ENCODE measurements at regions not wholly inside any gene's neighbourhood (a gene's known extent, or its start where the extent isn't known, plus 50 kb on each side); places are given as distances from the start of the nearest gene placed in this dataset.

DNA sequence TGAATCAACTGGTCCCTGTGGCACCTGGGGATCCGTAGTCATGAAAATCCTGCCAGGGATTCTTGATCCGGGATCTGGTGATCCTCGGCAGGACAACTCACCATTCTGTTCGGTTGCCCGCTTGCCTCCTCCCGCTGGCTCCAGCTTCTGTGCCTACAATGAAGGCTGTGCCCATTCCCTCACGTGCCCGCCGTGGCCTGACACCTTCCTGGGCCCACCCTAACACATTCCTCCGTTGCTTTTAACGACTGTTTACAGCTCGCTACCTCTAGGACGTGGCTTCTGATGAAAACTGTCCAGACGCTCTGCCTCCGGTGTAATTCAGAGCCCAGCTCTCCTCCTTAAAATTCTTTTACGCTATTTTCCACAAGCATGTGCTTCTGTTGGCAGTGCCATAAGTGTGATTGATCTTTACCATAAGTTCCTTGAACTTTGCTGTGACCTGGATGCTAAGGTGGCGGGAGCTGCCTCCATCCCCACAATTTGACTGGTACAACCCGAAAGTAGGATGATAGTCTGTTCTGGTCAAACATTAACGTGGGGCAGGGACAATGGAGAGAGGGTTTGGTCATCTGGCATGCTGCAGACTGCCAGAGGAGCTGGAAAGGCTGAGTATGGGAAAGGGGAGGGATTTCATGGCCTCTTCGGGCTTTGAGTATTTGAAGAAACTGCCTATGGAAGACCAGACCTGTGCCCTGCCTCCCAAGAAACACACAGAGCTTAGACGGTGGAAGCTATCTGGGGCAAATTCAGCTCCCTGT lies 206.8 kb upstream of the TNP1 start:
- Histone ChIP-seq H3K4me1 (ENCODE audit: control insufficient read depth, extremely low read depth, insufficient read depth, low read length) (no peaks in the 10 kb centered on the region), H3K9ac (ENCODE audit: control insufficient read depth, extremely low read depth, insufficient read depth, low read length) (no peak overlapping the region), H3K27me3 (ENCODE audit: control insufficient read depth, extremely low read depth, insufficient read depth, low read length) (no peaks in the 10 kb centered on the region), H3K79me2 (ENCODE audit: control insufficient read depth, insufficient read depth, low read length) (no peaks in the 10 kb centered on the region), H4K20me1 (ENCODE audit: control insufficient read depth, extremely low read depth, insufficient read depth, low read length) (no peaks in the 10 kb centered on the region), H3K9me1 (ENCODE audit: control insufficient read depth, extremely low read depth, insufficient read depth, low read length) (no peaks in the 10 kb centered on the region), H3K27ac (ENCODE audit: control insufficient read depth, insufficient read depth, low read length) (no peak overlapping the region), H3K4me3 (ENCODE audit: control insufficient read depth in 2 of 3, extremely low read depth in 1 of 3, insufficient read depth in 2 of 3, low read depth in 1 of 3, low read length in 3 of 3) (no peak overlapping the region), H3K36me3 (ENCODE audit: control insufficient read depth in 2 of 2, extremely low read depth in 1 of 2, insufficient read depth in 2 of 2, low read length in 2 of 2) (no peaks in the 10 kb centered on the region), H3K9me3 (ENCODE audit: control insufficient read depth, low read depth, low read length) (peaks cover 2% of the 10 kb centered on the region), H3K4me2 (ENCODE audit: control insufficient read depth, extremely low read depth, insufficient read depth, low read depth, low read length) (no peak overlapping the region), H2AFZ (ENCODE audit: control insufficient read depth, low read length) (no peak overlapping the region)
- dilution Hi-C loops (cut with MboI; ENCODE audit: extremely low pct_ligation_motif_present, low sequenced_read_pairs), result no loop called here
- DNase-seq (ENCODE audit: low read depth, low spot score), result no peak
- TF ChIP-seq, protein P1, sequence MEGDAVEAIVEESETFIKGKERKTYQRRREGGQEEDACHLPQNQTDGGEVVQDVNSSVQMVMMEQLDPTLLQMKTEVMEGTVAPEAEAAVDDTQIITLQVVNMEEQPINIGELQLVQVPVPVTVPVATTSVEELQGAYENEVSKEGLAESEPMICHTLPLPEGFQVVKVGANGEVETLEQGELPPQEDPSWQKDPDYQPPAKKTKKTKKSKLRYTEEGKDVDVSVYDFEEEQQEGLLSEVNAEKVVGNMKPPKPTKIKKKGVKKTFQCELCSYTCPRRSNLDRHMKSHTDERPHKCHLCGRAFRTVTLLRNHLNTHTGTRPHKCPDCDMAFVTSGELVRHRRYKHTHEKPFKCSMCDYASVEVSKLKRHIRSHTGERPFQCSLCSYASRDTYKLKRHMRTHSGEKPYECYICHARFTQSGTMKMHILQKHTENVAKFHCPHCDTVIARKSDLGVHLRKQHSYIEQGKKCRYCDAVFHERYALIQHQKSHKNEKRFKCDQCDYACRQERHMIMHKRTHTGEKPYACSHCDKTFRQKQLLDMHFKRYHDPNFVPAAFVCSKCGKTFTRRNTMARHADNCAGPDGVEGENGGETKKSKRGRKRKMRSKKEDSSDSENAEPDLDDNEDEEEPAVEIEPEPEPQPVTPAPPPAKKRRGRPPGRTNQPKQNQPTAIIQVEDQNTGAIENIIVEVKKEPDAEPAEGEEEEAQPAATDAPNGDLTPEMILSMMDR (optimal IDR thresholded peaks at IDR 0.05 in 1 of 3, IDR thresholded peaks at IDR 0.05 in 1 of 3, conservative IDR thresholded peaks at IDR 0.05 in 1 of 3; ENCODE audit: extremely low read depth in 1 of 3, insufficient read depth in 2 of 3, low read length in 3 of 3), result no peak
- TF ChIP-seq EZH2 (IDR thresholded peaks at IDR 0.05; ENCODE audit: low read length), result no peak
- no peak for FAIRE-seq

DNA sequence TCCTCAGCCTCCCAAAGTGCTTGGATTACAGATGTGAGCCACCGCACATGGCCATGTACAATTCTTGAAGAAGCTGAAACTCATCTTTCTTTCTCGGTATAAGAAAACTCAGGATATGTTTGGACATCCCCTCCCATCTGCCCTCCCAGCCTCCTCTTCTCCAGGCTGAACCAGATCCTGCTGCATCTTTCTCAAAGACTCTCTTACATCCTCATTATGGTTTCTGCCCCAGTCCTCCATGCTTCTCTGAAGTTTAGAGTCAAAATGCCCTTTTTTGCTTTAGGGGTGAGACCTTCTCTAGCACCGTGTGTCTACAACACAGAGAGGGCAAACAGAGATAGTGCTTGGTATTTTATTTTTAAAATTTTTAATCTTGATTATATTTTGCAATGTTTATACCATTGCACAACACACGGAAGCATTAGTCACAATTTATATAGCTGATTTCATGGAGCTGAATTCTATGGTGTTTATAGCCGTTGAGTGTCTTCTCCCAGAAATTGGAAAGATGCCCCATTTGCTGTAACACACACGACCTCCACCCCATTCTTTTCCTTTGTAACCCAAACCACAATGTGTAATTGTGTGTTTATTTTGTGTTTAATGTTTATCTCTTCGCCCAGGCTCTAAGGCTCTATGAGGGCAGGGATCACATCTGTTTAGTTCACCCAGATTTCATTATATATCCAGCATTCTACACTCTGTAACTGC lies 206.0 kb upstream of the TNP1 start:
- Histone ChIP-seq H3K4me3 (ENCODE audit: control insufficient read depth in 2 of 3, extremely low read depth in 1 of 3, insufficient read depth in 2 of 3, low read depth in 1 of 3, low read length in 3 of 3) (no peak overlapping the region), H3K36me3 (ENCODE audit: control insufficient read depth in 2 of 2, extremely low read depth in 1 of 2, insufficient read depth in 2 of 2, low read length in 2 of 2) (no peaks in the 10 kb centered on the region), H3K9me3 (ENCODE audit: control insufficient read depth, low read depth, low read length) (peaks cover 2% of the 10 kb centered on the region), H2AFZ (ENCODE audit: control insufficient read depth, low read length) (no peak overlapping the region), H3K27ac (ENCODE audit: control insufficient read depth, insufficient read depth, low read length) (no peak overlapping the region), H3K4me2 (ENCODE audit: control insufficient read depth, extremely low read depth, insufficient read depth, low read depth, low read length) (no peak overlapping the region), H3K9ac (ENCODE audit: control insufficient read depth, extremely low read depth, insufficient read depth, low read length) (no peak overlapping the region), H3K4me1 (ENCODE audit: control insufficient read depth, extremely low read depth, insufficient read depth, low read length) (no peaks in the 10 kb centered on the region), H3K9me1 (ENCODE audit: control insufficient read depth, extremely low read depth, insufficient read depth, low read length) (no peaks in the 10 kb centered on the region), H3K27me3 (ENCODE audit: control insufficient read depth, extremely low read depth, insufficient read depth, low read length) (no peaks in the 10 kb centered on the region), H3K79me2 (ENCODE audit: control insufficient read depth, insufficient read depth, low read length) (no peaks in the 10 kb centered on the region), H4K20me1 (ENCODE audit: control insufficient read depth, extremely low read depth, insufficient read depth, low read length) (no peaks in the 10 kb centered on the region)
- DNase-seq (ENCODE audit: low read depth, low spot score) (no peak), FAIRE-seq (no peak)
- dilution Hi-C loops (cut with MboI; ENCODE audit: extremely low pct_ligation_motif_present, low sequenced_read_pairs), result no loop called here
- TF ChIP-seq EZH2 (IDR thresholded peaks at IDR 0.05; ENCODE audit: low read length), result no peak
- TF ChIP-seq, protein P1 (optimal IDR thresholded peaks at IDR 0.05 in 1 of 3, IDR thresholded peaks at IDR 0.05 in 1 of 3, conservative IDR thresholded peaks at IDR 0.05 in 1 of 3; ENCODE audit: extremely low read depth in 1 of 3, insufficient read depth in 2 of 3, low read length in 3 of 3), result no peak

Measured in keratinocyte (primary cell).